HG03025 (cell line): ENCODE measurements at regions not wholly inside any gene's neighbourhood (a gene's known extent, or its start where the extent isn't known, plus 50 kb on each side); places are given as distances from the start of the nearest gene placed in this dataset.

Source experiments
- ATAC-seq: cut with Tn5 transposase; IDR thresholded peaks from one replicate; pipeline ENCODE4 v1.9.1; 2021; ENCODE audit warnings: mild to moderate bottlenecking, moderate library complexity; ENCODE audit not compliant: unreplicated experiment, low FRiP score

DNA sequence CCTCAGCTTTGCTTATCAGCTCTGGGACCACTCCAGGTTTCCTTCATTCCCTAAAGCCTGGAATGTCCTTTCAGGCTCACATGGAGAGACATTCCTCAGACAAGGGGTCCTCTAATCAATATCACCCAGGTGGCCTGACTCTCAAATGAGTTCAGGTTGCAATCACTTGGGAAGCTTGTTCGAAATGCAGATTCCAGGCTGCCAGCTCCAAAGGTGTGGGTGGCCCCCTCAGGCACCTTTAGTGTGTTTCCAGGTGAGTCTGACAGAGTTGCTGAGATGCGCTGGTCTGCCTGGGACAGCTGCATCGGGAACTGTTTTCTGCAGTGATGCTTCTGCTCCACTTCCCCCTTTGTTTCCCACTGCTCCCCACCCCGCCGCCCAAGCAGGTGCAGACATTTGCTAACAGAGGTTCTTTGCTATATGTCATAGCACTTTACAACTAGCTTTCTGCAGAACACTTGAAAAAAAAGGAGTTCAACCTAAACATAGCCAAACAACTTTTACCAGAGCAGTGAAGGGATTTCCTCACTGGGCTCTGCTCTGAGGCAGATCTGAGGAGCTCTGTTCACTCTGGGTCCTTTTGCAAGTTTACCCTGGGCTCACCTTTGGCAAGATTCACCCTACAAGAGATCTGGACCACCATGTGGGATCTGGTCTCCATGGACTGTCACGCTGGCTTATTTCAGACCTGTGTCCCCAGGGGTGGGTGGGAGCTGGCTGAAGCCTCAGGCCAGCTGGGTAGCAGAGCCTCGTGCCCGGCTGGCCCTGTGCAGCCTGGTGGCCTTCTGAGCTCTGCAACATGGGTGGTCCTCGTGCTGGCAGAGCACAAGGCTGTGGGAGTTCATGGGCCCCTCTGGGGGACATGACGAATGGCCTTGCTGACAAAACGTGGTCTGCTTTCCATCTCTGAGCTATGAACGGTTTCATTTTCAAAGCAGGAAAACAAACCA lies 539.6 kb downstream of the CCDC171 start:
- ATAC-seq, result no peak

DNA sequence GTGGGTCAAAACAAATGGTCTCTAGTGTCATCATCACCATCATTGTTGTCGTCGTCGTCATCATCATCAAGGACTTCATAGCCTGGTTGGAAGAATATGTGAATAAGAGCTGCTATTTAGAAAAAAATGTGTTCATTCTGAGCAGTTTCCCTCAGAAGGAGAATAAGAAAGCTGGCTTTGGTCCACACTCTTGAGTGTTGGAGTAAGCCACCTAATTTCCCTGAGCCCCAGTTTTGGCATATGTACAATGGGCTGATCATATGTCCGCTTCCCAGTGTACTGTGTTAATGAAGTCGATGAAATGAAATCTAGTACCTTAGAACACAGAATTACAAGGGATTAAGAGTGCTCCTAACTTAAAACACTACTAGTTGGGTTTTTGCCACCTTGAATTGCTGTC lies 545.5 kb downstream of the CCDC171 start:
- ATAC-seq, result no peak

DNA sequence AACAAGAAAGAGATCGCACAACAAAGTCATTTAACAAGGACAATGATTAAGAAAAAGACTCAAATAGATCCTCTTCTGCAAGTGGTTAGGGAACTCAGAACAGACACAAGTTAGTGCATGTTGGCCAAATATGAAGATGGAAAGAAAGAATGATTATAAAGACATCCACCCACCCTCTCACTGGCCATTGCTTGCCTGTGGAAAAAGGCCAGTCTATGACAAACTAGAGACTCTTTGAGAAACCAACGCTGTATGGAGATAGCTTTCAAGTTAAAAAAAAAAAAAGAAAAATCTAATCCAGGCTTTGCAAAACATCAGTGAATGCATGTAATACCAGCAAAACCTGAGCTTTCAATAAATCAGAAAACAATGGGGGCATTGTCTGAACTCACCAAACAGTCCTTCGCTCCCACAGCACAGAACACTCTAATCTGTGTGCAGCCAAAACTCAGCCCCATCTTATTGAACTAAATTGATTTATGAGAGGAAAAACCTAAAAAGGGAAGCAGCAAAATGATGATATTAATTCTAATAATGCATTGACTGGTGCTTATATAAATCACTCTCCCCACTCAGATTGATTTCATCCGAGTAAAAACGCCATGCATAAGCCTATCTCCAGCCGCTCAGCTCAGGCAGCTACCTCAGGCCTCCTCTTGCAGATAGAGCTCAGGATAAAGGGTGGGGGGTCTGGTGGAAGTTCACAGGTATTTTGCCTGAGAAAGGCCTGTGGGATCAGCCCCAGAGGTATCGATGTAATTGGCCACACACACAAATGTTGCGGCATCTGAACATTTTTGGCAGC lies 547.1 kb downstream of the CCDC171 start:
- no peak for ATAC-seq

DNA sequence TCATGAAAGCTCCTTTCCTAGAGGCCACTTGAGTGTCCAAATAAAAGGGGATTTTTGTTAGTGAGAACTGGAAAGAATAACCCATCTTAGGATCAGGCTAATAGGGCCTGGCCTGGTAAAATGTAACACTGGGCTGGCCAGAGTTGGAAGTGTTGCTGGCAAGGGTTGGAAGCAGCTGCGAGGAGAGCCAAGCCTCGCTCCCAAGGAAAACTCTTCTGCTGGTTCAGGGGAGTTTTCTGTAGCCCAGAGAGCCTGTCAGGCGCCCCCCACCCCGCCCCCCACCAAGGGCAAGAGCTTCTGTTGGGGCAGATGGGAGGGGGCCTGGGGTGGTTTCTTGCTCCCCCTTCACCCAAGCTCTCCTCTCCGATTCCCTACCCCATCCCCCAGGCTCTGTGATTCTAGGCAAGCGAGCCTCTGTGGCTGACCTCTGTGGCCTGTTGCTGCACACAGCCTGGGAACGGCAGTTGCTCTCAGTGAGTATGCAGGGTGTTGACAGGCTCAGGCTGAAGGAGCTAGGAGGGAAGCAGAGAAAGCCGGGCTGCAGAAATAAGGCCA lies 547.8 kb downstream of the CCDC171 start:
- ATAC-seq, result no peak

DNA sequence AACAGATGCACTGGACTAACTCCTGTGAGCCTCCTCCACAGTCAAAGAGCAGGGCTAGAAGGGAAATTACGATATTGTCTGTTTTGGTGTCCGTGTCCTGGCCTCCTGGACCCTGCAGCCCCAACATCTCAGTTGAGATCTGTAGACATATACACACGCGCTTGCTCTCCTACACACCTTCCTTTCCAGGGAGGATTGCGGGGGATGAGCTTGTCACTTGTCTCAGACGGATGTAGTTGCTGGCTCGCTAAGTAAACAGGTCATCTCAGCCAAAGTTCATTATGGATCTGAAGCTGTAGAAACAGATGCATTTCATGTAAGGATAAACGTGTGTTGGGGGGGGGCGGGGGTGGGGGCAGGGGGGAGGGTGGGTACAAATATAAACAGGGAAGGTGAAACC lies 549.3 kb downstream of the CCDC171 start:
- ATAC-seq, result no peak

- ATAC-seq, result no peak
Observed at GRCh38 chr9:16103620-16104397, 551.0 kb downstream of the CCDC171 start.

GRCh38 chr9:16105168-16106020 lies 552.6 kb downstream of the CCDC171 start:
- ATAC-seq, result no peak

DNA sequence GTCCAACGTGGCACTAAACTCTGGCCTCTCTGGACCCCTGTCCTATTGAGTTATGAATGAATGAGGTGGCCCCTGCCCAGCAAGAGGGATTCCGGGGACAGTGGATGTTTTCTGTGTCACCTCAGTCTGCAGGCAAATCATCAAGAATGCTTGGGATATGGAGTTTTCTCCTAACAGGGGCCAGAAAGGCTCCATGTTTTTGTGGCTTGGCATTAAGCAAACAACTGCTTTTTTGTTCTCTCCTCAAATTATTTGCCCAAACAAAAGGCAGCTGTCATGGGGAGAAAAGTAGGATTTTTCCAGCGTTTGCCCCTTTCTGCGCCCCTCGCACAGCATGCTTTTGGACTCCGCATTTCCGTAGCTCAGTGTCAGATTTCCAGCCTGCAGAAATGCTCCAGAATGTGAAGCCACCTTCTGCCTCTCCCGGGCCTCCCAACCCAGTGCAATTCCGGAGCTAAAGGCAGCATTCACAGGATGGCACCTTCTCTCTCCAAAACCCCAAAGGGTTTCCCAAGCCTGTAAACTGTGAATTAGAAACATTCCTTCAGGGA lies 553.3 kb downstream of the CCDC171 start:
- ATAC-seq, result no peak

DNA sequence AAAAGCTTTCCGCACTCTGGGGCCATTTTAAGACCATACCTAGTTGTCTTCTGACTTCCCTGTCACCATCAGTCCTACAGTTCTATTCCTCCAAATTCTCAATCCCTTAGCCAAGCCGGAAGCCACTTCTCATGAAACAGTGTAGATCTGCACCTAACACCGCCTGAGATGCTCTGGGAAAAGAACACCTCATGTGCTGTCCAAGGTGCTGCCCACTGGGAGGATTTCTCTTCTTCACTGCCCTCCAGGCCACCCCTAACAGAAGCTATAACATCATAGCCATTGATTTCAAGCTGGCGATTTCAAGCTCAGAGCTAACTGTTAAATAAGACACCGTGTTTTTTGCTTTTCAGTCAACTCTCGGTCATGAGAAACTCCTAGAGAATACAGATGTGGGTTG lies 559.3 kb downstream of the CCDC171 start:
- no peak for ATAC-seq

DNA sequence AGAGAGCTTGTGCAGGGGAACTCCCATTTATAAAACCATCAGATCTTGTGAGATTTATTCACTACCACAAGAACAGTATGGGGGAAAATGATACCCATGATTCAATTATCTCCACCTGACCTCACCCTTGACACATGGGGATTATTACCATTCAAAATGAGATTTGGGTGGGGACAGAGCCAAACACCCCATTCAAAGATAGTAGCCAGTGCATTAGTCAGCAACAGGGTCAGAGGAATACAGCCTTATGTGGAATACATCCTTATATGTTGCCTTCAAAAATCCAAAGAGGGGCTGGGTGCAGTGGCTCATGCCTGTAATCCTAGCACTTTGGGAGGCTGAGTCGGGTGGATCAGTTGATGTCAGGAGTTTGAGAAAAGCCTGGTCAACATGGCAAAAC lies 563.2 kb downstream of the CCDC171 start:
- no peak for ATAC-seq

GRCh38 chr9:16118043-16118442 lies 565.2 kb downstream of the CCDC171 start:
- ATAC-seq, result no peak

DNA sequence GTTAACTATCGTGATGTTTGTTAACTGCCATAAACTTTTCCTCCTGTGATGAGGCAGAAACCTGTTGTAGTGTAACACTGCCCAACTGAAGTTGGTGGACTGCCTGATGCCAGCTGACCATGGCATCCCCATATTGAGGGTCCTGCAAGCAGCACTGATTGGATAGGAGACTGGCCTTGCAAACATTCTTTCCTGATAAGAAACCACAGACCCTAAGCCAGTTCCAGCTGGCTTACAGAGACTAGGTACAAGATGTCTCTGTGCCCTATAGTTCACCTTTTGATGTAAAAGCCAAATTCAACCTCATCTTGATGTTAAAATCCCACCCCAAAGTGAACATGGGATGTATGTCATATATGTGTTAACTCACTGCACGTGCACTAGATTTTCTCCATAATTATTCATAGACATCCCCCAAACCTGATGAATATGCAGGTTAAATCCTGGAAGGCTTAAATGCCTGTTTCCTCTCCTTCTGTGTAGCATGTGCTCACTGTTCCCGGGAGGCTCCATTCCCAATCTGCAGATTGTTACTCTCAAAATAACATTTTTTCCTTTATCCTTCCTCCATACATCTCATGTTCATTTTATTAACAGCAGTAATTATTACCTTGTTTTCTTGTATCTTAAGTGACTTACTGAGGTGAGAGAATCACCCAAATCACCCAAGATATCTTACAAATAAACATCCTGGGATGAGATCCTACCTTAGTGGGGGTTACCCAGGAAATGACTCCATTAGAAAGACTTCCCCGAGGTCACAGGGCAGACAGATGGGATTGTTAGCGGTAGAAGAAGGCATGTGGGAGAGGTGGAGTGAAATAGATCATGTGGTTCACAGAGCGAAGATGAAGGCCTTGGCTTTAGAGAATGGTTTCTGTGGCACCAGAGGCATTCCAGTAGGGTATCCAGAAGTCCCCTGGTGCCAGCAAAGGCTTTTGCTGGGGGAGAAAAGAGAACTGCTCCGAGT lies 566.7 kb downstream of the CCDC171 start:
- no peak for ATAC-seq

GRCh38 chr9:16120231-16120641 lies 567.4 kb downstream of the CCDC171 start:
- ATAC-seq, result no peak

- no peak for ATAC-seq
Observed at GRCh38 chr9:16120727-16121126, 567.9 kb downstream of the CCDC171 start.

DNA sequence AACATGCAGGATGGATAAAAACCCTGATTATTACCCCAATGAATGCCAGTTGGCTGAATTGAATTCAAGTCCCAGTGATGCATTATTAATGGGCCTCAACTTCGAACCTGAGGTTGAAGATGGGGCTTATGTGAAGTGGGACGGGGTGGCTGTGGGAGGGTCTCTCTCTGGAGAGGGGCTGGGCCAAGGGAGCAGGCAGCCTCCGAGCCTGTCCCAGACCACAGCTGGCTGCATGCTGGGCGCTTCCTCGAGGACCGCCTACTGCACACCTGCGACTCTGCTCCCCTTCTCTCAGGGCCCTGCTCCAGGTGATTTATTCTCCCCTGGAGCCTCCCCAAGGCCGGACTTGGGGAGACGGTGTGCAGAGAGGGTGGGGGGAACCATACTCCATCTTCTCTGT lies 568.3 kb downstream of the CCDC171 start:
- no peak for ATAC-seq

DNA sequence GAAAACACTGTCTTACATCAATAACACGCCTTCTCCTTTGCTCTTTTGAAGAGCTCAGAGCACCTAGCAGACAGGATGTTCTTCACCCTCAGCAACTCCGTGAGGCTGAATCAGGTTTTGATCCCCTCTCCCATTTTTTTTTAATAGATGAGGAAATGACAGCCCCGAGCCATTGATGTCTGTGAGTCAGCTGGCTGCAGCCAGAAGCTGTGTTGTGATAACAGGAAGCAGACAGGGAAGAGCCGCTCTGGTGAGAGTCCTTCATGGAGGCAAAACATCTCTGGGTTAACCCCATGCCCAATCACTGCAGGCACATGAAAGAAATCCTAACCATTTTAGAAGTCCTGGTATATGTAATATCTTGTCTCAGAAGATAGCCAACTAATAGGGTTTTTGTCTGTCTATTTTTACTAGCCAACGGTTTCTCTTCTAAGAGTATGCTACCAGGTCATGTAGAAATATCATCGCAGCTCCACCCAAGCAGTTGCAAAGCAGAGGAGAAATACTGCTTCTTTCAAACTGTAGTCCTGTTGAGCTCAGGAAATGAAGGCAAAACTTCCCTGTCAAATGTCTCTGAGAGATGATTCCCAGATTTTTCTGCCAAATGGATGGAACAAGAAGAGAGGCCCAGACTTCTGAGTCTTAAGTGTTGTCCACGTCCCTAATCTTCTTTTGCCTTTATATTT lies 568.9 kb downstream of the CCDC171 start:
- no peak for ATAC-seq

DNA sequence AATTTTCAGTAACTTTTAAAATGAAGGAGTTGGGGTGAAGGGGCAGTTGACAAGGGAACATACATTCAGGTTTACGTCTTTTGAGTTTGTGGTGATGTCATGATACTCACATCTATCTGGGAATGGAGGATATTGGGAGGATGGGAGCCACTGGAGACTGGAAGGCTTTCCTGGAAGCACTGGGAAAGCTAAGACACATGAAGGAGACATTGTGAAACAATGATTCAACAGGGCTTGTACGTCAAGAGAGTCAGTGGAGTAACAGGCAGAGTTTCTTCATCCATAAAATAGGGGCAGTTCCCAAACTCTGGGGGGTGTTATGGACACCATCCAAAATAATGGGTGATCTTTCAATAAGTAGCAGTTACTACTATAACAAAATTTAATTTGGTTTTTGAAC lies 572.8 kb downstream of the CCDC171 start:
- no peak for ATAC-seq

DNA sequence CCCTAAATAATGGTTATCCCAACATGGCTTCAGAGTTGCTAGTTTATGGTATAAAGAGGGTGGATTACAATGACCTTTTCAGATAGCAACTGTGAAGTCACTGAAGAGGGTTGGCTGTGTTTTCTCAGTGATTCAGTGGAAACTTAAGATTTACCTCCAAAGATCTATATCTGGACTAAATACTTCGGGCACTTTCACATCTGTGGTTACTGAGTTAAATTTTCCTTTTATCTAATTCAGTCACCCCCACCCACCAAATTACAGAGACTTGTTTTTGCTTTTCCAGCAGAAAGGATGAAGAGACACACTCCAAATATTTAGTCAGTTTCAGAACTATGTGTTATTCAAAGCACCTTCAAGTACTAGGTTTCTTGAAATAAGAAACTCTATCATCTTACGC lies 573.2 kb downstream of the CCDC171 start:
- ATAC-seq, result no peak
